HG02981 (cell line): ENCODE measurements at regions not wholly inside any gene's neighbourhood (a gene's known extent, or its start where the extent isn't known, plus 50 kb on each side); places are given as distances from the start of the nearest gene placed in this dataset.
"Not testable (repeated sequence)": the region's sequence is repeated elsewhere in the genome, so short reads cannot be mapped to it uniquely, and the experiment has no call there.

Experiments used
- ATAC-seq: cut with Tn5 transposase; IDR thresholded peaks from one replicate; pipeline ENCODE4 v1.9.1; 2021; ENCODE audit warnings: mild to moderate bottlenecking, moderate library complexity; ENCODE audit not compliant: unreplicated experiment

DNA sequence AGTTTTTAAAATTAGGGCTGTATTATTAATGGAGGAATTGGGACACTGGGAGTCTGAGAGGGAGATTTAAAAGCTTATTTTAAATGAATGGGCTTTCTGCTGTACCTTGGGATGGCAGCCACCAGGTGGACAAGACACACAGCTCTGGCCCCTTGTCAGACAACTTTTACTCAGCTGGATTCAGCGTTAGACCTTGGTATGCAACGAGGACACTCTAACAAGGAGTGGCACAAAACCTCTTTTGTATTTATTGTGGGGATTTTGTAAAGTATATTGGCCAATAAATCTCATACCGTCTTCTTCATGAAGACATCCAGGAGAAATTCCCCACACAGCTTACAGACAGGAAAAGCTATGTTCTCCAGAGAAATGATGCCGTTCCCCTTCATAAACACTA is 105.7 kb downstream of the LCA5 start:
- ATAC-seq, result no peak

DNA sequence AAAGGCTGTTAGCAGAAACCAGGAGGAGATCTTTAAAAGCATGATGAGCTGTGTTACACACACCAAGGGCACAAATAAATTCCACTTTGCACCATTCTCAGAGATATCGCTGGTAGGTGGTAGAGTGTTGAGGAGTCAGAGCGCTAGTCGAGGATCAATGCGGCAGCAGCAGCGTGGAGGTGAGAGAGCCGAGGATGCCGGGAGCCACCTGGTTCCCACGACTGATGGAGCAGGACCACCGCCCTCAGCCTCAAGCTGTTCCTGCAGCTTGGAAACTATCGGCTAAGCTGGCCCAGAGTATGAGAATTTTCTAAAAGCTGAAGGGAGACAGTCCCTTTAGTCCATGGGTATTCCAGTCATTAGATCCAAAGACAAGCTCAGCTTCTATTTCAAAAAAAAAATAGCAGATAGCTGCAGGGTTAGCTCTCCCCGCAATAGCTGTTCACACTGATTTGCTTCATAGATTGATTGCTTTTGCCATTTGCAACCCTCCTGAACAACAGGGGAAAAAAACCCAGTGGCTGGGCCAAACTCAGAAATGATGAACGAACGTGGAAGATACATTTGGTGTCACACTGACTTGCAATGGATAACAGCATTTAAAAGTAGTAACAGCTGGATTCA is 106.2 kb downstream of the LCA5 start:
- ATAC-seq, result no peak

DNA sequence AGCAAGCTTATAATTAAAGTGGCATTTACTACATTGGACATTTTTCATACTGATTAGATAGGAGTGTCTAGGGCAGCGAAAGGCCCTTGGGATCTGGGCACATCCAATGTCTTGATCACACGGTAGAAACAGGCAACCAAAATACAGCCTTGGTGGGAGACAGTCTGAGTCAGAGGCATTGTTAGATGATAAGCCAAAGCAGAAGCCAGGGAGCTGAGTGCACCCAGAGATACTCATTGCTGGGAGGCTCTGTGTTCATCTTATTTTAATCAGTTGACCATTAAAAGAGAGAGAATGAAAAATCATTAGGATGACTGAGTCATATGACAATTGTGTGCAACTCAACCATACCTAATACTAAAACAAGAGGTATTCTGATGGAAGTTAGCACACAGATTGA is 109.5 kb downstream of the LCA5 start:
- ATAC-seq, result no peak

DNA sequence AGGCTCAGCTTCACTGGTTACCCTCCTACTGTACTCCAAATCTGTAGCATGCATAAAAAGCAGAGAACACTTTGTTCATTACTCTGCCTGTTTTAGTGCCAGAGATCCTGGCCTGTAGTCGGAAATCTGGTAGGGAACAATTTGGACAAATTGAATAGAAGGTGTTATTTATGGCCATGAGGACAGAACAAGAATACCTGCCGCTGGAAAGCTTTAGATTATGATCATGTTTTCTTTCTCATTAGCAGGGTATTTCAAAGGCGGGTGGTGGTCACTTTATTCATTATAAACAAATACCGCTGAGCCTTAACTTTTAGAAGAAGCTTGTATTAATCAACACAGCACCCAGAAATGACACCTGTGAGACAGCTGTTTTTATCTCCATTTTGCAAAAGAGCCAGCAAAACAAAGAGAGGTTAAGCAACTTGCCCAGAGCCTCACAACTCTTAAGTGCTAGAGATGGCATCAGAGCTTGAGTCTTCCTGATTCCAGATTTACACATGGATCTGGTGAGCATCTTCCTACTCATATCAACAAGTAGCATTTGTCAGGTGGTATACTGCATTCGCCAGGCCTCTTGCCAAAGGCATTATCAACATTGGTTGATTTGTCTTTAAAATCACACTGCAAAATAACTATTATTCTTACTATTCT is 110.5 kb downstream of the LCA5 start:
- no peak for ATAC-seq

DNA sequence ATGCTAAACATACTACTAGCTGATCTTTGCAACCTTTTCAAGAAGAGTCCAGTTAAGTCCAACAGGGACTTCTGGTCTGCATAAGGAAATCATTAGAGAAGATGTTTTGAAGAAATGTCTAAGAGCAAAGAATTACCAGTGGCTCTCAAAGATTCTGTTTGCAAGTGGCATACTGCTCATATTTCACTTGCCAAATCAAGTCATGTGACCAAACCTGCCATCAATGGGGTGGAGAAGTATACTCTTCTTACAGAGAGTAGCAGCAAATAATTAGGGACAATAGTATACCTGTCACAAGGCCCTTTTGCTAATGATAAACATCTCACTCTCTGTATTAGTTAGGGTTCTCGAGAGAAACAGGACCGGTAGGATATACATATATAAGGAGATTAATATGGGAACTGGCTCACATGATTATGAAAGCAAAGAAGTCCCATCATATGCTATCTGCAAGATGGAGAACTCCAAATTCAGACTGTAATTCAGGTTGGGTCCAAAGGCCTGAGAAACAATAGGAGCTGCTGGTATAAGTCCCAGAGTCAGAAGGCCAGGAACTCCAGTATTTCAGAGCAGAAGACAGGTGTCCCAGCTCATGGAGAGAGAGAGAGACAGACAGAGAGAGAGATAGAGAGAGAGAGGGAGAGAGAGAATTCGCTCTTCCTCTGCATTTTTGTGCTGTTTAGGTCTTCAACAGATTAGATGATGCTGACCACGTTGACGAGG is 111.5 kb downstream of the LCA5 start:
- ATAC-seq, result no peak

DNA sequence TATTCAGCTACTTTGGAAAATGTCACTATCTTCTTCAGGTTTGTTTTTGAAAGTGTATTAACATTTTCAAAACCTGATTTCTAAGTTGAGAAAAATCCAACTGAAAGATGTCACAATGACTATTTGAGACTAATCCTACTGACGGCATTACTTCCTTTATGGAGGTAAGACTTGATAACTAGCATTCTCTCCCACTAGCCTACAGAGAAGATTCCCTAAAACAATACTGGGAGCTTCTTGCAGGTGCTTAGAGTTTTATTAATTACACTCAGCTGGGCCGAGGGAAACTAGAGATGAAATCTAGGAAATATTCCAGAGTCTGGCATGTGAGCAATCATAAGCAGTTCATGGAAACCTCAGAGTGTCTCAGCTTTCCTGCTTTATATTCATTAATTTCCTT is 114.0 kb downstream of the LCA5 start:
- ATAC-seq, result no peak

DNA sequence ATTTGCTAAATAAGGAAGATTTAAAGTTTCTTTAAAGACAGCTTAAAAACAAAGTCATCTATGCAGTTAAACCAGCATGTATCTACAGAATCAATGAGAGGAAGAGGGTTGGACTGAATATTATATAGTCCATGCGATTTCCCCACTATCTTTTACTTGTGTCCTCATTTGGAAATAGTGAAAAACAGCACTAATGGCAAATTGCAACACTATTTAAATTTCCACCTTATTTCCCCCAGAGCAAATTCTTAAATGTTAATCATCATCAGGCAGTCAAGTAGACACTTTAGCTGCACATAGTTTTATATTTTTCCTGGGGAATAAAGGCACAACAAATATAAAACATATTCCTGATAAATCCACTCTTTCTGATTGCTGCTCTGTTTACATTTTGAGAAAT is 114.6 kb downstream of the LCA5 start:
- no peak for ATAC-seq

DNA sequence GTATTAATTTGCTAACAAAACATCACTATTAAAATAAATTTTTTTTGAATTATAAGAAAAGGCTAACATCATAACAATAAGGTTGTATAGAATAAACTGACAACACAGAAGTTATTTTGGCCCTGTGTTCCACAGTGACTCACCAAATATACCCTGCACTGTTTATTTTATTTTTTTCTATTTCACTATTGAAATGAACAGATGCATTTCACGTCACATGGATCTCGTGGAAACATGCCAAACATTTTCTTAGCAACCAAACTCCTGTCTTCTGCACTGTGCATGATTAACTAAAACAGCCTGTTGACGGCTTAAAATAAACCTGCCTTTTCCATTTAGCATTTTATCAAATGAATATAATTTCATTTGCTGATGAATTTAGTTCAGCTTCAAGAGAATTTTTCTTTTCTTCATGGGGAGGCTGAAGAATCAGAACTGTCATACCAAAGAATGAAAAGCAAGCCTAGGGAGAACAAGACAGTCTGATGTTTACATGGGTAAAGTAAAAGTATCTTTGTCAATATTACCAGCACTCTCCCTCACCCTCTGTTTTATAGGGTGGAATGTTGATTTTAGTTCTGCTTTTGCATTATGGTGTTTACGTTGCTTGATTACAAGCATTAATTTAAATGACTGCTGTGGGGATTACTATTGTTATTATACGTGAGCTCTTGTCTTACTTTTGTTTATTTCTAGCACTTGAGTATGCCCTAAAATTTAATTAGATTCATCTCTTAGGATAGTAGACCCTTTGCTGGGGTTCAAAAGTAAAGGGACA is 115.3 kb downstream of the LCA5 start:
- peak; percentile 76 for ATAC-seq

DNA sequence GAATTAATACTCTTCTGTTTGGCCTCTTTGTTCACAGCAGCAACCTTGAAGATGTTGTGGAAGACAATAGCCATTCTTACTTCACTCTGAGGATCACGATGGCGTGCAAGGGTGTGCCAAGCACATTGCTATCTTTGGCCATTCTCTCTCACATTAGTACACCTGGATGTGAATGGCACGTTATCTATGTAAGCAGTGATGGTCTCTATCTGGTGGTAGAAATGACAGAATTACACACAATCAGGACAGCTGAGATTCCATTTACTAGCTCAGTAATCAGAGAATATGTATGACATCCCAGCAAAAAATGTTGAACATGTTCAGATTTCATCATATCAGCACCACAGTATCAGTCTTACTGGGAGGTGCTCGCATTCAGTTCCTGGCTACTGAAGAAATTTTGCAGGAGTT is 116.2 kb downstream of the LCA5 start:
- no peak for ATAC-seq

DNA sequence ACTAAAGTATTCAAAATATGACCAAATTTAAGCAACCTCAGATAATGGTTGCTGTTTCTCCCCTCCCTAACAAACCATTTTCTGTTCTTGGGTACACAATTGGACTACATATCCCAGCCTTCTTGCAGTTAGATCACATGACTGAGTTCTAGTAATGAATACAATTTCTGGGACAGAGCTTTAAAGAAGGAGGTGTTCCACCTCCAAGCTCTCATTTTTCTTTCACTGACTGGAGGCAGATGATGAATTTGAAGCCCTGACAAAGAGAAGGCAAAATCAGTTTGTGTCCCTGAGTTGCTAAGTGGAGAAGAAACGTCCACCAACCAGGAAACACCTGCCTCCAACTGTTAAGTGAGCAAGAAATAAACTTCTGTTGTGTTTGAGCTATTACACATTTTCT is 117.2 kb downstream of the LCA5 start:
- no peak for ATAC-seq

DNA sequence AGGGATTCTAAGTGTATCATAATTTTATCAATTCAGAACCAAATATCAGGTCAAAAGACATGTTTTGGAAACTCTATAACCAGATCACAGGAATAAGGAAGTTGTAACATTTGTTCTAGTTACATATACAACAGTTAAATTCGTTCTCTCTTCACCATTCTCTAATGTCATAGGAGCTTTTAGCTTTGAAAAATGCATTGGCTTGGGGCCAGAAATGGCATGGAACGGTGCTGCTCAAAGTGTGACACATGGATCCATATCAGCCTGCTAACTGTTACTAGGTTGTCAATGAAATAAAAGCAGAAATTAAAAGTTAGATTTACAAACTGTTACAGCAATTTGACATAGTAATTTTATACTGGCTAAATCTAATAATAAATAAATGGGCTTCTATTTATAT is 120.3 kb downstream of the LCA5 start:
- ATAC-seq, result no peak

DNA sequence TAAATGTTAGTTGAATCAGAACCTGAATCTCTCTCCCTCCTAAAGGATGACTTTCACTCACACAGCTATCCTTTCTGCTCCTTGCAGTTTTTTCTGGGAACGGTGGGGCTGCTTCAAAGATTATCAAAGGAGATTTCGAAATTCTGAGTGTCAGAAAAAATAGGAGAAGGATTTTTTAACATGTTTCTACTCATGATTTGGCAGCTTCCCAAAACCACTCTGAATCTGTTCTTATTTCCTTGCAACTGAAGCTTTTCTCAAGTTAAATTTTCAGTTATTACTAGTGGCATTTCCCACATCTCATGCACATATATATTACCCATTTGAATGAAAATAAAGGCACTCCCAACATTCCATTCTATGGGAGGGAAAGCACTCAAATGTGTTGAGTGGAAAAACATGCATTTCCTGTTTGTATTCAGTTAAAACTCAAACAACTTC is 123.6 kb downstream of the LCA5 start:
- ATAC-seq, result no peak

DNA sequence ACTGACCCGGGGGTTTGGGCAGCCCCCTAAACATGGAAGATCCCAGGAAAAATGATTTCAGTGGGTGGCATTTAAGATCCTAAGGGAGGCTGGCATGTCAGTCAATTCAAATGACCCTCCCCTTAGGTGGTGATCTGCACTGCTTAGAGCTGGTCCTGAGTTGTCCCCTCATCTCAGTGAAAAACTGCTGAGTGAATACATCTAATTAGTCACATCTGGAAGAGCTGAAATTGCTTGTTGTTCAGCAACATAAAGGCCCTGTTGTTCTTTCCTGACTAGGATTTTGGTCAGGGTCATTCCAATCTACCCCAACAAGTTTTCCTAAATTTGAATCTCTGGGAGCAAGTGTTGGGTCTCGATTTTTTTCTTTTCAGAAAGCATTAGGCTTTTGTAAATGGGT is 126.4 kb downstream of the LCA5 start:
- no peak for ATAC-seq

DNA sequence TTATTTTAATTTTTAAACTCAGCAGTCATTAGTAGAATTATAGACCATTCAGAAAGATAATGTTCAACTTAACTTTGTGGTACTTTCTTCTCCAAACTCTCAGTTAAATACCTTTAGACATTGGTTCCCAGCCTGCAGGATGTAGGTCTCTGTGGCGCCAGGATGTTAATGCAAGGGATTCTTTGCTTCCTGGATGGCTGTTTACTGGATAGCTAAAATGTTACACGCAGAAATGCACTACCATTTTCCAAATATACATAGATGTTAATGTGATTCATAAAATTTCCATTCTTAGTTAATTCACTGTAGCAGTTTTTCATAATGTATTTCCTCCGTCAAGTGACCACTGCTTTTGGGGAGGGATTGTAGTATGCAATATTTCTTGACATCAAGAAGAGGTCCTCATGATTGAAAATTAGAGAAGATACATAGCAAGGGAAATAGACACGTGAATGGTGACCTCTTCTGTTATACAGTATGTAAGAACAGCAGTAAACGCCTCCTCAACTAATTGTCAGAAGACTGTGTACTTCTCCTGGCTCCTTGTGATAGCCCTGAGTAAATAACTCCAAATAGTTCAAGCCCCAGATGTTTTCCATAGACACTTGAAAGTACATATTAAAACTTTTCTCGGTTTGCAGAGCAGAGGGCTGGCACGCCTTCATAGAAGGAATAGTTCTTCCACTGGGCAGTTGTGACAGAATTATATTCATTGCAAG is 128.8 kb downstream of the LCA5 start:
- no peak for ATAC-seq

DNA sequence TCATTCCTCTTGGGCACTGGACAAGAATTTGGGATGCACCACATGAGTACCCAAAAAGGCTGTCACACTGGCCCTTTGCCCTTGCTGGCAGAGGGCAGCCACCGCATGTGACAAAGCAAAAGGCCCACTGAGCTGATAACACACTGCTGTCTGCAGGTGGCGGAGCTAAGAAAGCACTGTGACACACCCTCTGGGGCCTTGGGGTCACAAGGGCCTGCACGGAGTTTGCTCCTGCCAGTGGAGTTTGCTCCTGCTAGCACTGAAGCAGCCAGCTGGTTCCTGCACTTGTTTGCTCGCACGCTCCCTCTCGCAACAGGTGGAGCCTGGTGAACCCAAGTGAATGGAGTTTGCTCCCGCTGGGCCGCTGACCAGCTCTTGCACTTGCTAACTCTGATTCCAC is 132.6 kb downstream of the LCA5 start:
- ATAC-seq, result no peak

DNA sequence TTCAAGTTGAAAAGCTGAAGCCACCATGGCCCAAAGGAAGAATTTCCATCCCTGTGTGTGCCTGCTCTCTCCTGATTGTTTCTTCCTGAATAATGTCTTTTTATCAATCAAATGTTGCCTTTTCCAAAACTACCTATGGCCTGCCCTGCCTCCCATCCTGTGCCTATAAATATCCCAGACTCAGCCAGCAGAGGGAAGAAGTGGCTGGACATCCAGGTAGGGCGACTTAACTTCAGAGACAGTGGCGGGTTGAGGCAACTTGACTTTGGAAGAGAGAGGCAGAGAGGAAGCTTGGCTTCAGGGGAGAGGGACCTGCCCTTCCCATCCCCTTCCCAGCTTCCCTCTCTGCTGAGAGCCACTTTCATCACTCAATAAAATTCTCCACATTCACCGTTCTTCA is 133.0 kb downstream of the LCA5 start:
- no peak for ATAC-seq

DNA sequence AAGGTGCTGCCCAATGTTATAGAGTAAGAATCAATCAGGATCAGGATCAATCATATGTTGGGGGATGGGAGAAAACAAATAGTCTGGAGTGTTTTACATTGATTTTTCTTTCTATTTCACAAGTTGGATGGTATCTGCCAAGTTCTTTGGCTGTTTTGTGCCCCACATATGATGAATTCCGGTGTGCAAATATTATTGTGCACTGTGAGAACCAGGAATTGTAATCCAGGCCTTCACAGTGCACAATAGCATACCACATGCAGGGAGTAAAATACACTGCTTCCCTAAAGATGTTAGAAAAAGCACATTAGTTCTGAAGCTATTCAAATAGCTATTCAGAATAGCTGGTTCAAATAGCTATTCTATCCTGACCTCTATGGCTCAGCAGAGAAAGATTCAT is 133.7 kb downstream of the LCA5 start:
- ATAC-seq, result no peak

DNA sequence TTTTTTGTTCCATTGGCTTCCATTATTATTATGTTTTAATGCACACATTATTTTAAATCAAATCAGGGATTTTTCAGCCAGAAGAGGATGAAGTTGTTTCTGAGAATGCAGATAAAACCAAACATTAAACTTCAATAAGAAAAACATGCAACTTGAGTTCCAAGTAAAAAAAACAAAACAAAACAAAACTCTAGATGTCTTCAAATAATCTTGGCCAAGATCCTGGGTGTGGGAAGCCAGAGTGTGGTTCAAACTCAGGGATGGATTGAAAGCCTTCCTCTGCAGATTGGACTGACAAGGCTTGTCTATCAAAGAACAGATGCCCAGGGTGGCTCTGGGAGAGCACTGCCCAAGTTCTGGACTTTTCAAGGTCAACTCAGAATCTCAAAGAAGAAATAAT is 134.1 kb downstream of the LCA5 start:
- ATAC-seq, result no peak

DNA sequence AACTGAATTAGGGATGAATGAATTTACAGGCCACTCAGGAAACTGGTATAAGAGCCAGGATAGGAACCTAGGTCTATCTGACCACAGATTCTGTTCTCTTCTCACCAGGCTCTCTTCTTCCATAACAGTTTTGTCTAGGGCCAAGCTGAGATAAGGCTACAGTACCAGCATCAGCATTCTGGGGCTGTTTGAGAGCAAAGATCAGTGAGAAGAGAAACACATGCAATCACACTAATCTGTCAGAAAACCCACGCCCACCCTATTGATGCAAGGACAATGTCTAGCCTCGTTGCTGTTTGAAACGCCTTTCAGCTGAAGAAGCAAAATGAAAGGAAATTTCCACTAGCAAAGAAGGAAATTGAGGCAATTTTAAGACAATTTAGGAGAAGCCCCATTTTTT is 137.7 kb downstream of the LCA5 start:
- no peak for ATAC-seq

DNA sequence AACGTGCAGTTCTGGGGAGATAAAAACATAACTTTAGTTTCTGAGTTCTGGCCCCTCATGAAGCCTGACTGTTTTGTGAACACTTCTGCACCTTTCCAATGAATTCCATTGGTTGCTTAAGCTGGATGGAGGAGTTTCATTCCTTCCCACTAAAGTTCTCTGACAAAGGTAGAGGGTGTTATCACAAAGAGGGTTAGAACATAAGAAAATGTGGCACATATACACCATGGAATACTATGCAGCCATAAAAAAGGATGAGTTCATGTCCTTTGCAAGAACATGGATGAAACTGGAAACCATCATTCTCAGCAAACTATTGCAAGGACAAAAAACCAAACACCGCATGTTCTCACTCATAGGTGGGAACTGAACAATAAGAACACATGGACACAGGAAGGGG is 138.6 kb downstream of the LCA5 start:
- not testable (repeated sequence) for ATAC-seq

DNA sequence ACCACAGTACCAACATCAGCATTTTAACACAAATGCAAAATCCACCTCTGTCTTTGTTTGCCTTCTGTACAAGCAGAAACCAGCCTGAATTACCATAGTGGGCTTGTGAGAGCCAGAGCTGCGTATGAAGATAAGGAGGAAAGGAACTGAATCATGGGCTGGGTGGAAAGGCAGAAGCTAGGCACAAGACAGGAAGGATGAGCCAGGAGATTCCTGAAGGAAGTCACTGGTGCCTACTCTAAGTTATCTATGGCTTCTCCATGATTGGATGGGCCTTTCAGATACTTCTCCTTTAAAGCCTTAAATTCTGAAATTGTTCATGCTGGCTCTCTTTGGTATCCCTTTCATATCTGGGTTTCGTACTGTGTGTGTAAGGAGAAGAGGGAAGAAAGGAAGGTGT is 140.6 kb downstream of the LCA5 start:
- ATAC-seq, result no peak
